ENCODE measurements at regions not wholly inside any gene's neighbourhood (a gene's known extent, or its start where the extent isn't known, plus 50 kb on each side); places are given as distances from the start of the nearest gene placed in this dataset.
"Not testable (repeated sequence)": the region's sequence is repeated elsewhere in the genome, so short reads cannot be mapped to it uniquely, and the experiment has no call there.

DNA sequence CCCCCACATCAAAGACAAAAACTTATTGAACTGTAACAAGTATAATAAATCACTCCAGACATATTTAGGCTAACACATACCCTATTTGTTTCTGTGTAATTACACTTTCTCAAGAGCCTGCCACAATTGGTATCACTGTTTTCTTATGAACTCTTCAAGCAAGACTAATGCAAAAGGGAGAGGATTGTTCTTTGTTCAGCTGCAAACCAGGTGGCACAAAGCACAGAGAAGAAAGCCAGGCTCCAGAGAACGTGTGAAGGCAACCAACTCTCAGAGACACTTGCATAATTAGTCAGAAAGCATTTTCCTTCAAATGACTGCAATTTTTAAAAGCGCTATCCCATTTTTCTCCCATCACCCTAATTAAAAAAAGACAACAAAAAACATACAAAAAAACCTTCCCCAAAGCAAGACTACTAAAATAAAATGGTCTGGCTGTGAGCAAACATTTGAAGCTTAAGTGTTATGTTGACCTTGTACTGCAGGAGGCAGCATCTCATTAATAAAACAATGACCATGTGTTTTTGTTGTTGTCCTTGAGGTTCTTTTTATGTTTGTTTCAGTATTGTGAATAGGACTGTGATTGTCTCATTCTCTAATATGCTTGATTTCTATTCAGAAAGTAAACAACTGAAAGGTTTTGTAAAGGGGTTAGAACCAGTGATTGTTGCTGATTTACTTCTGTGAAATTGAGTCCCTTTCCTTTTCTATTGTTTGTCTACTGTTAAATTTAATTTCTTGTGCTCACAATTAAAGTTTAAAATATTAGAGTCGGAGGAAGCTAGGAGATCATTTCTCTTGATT is 452.7 kb upstream of the PDE3A start:
- Mint-ChIP-seq H3K4me1 (ENCODE audit: low read depth, unreplicated experiment) (peaks cover 13% of the 10 kb centered on the region), H3K9me3 (ENCODE audit: unreplicated experiment) (no peaks in the 10 kb centered on the region), H3K36me3 (ENCODE audit: unreplicated experiment) (no peaks in the 10 kb centered on the region), H3K4me3 (ENCODE audit: unreplicated experiment) (no peak overlapping the region), H3K27me3 (ENCODE audit: unreplicated experiment) (no peaks in the 10 kb centered on the region), H3K27ac (ENCODE audit: unreplicated experiment) (peak overlapping the region; percentile 20)
- DNase-seq = no peak
- TF ChIP-seq CTCF (IDR thresholded peaks at IDR 0.05; ENCODE audit: partially characterized antibody, unreplicated experiment) = peak; percentile 73

- H3K4me3 Mint-ChIP-seq (ENCODE audit: unreplicated experiment) = no peak overlapping the region
- H3K27ac Mint-ChIP-seq (ENCODE audit: unreplicated experiment) = no peak overlapping the region
- peaks cover 13% of the 10 kb centered on the region for H3K4me1 Mint-ChIP-seq (ENCODE audit: low read depth, unreplicated experiment)
- no peak for TF ChIP-seq CTCF (IDR thresholded peaks at IDR 0.05; ENCODE audit: partially characterized antibody, unreplicated experiment)
- no peaks in the 10 kb centered on the region for H3K36me3 Mint-ChIP-seq (ENCODE audit: unreplicated experiment)
- DNase-seq = no peak
- no peaks in the 10 kb centered on the region for H3K9me3 Mint-ChIP-seq (ENCODE audit: unreplicated experiment)
- H3K27me3 Mint-ChIP-seq (ENCODE audit: unreplicated experiment) = no peaks in the 10 kb centered on the region
These were observed 452.1 kb upstream of the PDE3A start for GRCh38 chr12:19916196-19916753.

DNA sequence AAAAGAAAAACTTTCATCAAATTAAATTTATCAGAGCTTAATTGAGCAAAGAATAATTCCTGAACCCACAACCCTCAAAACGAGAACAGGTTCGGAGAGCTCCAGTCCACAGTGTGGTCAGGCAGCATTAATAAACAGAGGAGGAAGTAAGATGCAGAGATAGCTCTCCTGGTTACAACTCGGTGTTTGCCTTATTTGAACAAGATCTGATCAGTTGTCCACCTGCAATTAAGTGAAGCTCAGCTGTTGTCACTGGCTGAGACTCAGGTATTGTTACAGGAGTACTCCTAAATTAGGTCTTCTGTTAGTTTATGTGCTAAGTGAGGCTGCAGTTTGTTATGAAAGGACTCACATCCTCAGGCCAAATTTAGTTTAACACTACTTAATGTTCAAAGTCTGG is 451.4 kb upstream of the PDE3A start:
- Mint-ChIP-seq H3K36me3 (ENCODE audit: unreplicated experiment) (no peaks in the 10 kb centered on the region), H3K4me1 (ENCODE audit: low read depth, unreplicated experiment) (peaks cover 13% of the 10 kb centered on the region), H3K4me3 (ENCODE audit: unreplicated experiment) (no peak overlapping the region), H3K27me3 (ENCODE audit: unreplicated experiment) (no peaks in the 10 kb centered on the region), H3K27ac (ENCODE audit: unreplicated experiment) (no peak overlapping the region), H3K9me3 (ENCODE audit: unreplicated experiment) (no peaks in the 10 kb centered on the region)
- no peak for DNase-seq
- no peak for TF ChIP-seq CTCF (IDR thresholded peaks at IDR 0.05; ENCODE audit: partially characterized antibody, unreplicated experiment)

DNA sequence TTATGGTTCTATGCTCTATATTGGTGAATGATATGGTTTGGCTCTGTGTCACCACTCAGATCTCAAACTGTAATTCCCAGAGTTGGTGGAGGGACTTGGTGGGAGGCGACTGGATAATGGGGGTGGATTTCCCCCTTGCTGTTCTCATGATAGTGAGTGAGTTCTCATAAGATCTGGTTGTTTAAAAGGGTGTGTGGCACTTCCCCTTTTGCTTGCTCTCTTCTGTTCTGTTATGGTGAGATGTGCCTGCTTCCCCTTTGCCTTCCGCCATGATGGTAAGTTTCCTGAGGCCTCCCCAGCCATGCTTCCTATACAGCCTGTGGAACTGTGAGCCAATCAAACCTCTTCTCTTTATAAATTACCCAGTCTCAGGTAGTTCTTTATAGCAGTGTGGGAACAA is 446.6 kb upstream of the PDE3A start:
- H3K4me1 Mint-ChIP-seq (ENCODE audit: low read depth, unreplicated experiment) = peaks cover 15% of the 10 kb centered on the region
- not testable (repeated sequence) for H3K27me3 Mint-ChIP-seq (ENCODE audit: unreplicated experiment); H3K36me3 Mint-ChIP-seq (ENCODE audit: unreplicated experiment); H3K9me3 Mint-ChIP-seq (ENCODE audit: unreplicated experiment); H3K4me3 Mint-ChIP-seq (ENCODE audit: unreplicated experiment); DNase-seq; H3K27ac Mint-ChIP-seq (ENCODE audit: unreplicated experiment)

- Mint-ChIP-seq H3K4me3 (ENCODE audit: unreplicated experiment) (no peak overlapping the region), H3K9me3 (ENCODE audit: unreplicated experiment) (peaks cover 2% of the 10 kb centered on the region), H3K4me1 (ENCODE audit: low read depth, unreplicated experiment) (peaks cover 12% of the 10 kb centered on the region), H3K27me3 (ENCODE audit: unreplicated experiment) (no peaks in the 10 kb centered on the region), H3K27ac (ENCODE audit: unreplicated experiment) (no peak overlapping the region), H3K36me3 (ENCODE audit: unreplicated experiment) (no peaks in the 10 kb centered on the region)
- no peak for TF ChIP-seq CTCF (IDR thresholded peaks at IDR 0.05; ENCODE audit: partially characterized antibody, unreplicated experiment)
- DNase-seq = no peak
These were observed 445.6 kb upstream of the PDE3A start for GRCh38 chr12:19922717-19923116.
